Tongue (tissue), 1 donor: ENCODE measurements at regions not wholly inside any gene's neighbourhood (a gene's known extent, or its start where the extent isn't known, plus 50 kb on each side); places are given as distances from the start of the nearest gene placed in this dataset.

Experiments used
- DNase-seq: peaks from one replicate; pipeline ENCODE4 v3.0.0-alpha.2; 2015

- DNase-seq = no peak
Observed at GRCh38 chr4:152235718-152236117, 300.2 kb downstream of the FBXW7 start.

- DNase-seq = no peak
Observed at GRCh38 chr4:152234571-152234970, 301.3 kb downstream of the FBXW7 start.

GRCh38 chr4:152232271-152232670 lies 303.6 kb downstream of the FBXW7 start:
- no peak for DNase-seq

GRCh38 chr4:152229782-152230289 lies 306.1 kb downstream of the FBXW7 start:
- DNase-seq = no peak

- DNase-seq = no peak
Observed at GRCh38 chr4:152225680-152226079, 310.2 kb downstream of the FBXW7 start.

- DNase-seq = no peak
Observed at GRCh38 chr4:152224721-152225420, 311.0 kb downstream of the FBXW7 start.

- no peak for DNase-seq
Observed at GRCh38 chr4:152224223-152224622, 311.7 kb downstream of the FBXW7 start.

- DNase-seq = no peak
Observed at GRCh38 chr4:152223600-152223999, 312.3 kb downstream of the FBXW7 start.

GRCh38 chr4:152221816-152222516 lies 313.9 kb downstream of the FBXW7 start:
- no peak for DNase-seq

- no peak for DNase-seq
Observed at GRCh38 chr4:152220201-152220666, 315.7 kb downstream of the FBXW7 start.

GRCh38 chr4:152218576-152218975 lies 317.3 kb downstream of the FBXW7 start:
- DNase-seq = no peak

GRCh38 chr4:152217896-152218295 lies 318.0 kb downstream of the FBXW7 start:
- no peak for DNase-seq

- DNase-seq = no peak
Observed at GRCh38 chr4:152211936-152212653, 323.8 kb downstream of the FBXW7 start.

- DNase-seq = no peak
Observed at GRCh38 chr4:152209772-152210493, 326.0 kb downstream of the FBXW7 start.

GRCh38 chr4:152207378-152207720 lies 328.5 kb downstream of the FBXW7 start:
- DNase-seq = no peak

GRCh38 chr4:152206646-152207377 lies 329.1 kb downstream of the FBXW7 start:
- peak; percentile 6 for DNase-seq

GRCh38 chr4:152206185-152206584 lies 329.7 kb downstream of the FBXW7 start:
- peak; percentile 6 for DNase-seq

- DNase-seq = no peak
Observed at GRCh38 chr4:152202415-152202814, 333.5 kb downstream of the FBXW7 start.

- DNase-seq = no peak
Observed at GRCh38 chr4:152200511-152201333, 335.2 kb downstream of the FBXW7 start.

GRCh38 chr4:152197211-152197610 lies 338.7 kb downstream of the FBXW7 start:
- peak; percentile 12 for DNase-seq

- no peak for DNase-seq
Observed at GRCh38 chr4:152195888-152196287, 340.0 kb downstream of the FBXW7 start.
